ENCODE measurements at regions not wholly inside any gene's neighbourhood (a gene's known extent, or its start where the extent isn't known, plus 50 kb on each side); places are given as distances from the start of the nearest gene placed in this dataset.

GRCh38 chr2:49240608-49241007, 86.3 kb upstream of the FSHR start:
- Histone ChIP-seq H3K4me1 (ENCODE audit: control insufficient read depth, insufficient read depth, low read length) (no peaks in the 10 kb centered on the region), H3K4me3 (ENCODE audit: low read depth in 2 of 2, low read length in 2 of 2) (no peak overlapping the region), H3K36me3 (ENCODE audit: control insufficient read depth, insufficient read depth, low read length) (no peaks in the 10 kb centered on the region), H3K9me3 (ENCODE audit: control insufficient read depth, insufficient read depth, low read depth, low read length) (no peaks in the 10 kb centered on the region), H3K27ac (ENCODE audit: low read length) (no peak overlapping the region), H3K27me3 (ENCODE audit: control insufficient read depth, insufficient read depth, low read length) (no peaks in the 10 kb centered on the region)
- TF ChIP-seq POLR2AphosphoS5 (IDR thresholded peaks at IDR 0.05; ENCODE audit: low read depth, low read length), result no peak
- no peak for TF ChIP-seq CTCF (IDR thresholded peaks at IDR 0.05)
- TF ChIP-seq SIN3A (IDR thresholded peaks at IDR 0.05; ENCODE audit: borderline replicate concordance, insufficient read depth, low read depth, low read length), result no peak
- POLR2A ChIA-PET, result no interaction called here
- CTCF ChIA-PET, result no interaction called here
- DNase-seq (ENCODE audit: low read depth, low spot score) (no peak), ATAC-seq (no peak)
- intact Hi-C loops (cut with micrococcal nuclease; ENCODE audit: unreplicated experiment), result no loop called here
- in situ Hi-C loops (cut with HindIII; ENCODE audit: low pct_unique_long_range_greater_than_20kb, low sequenced_read_pairs), result no loop called here
- BruUV-seq (replicated peaks), result no TSS peak

- no peak for ATAC-seq
- in situ Hi-C loops (cut with HindIII; ENCODE audit: low pct_unique_long_range_greater_than_20kb, low sequenced_read_pairs), result no loop called here
- no peak overlapping the region for H3K27ac ChIP-seq (ENCODE audit: low read length)
- intact Hi-C loops (cut with micrococcal nuclease; ENCODE audit: unreplicated experiment), result no loop called here
- no peaks in the 10 kb centered on the region for H3K9me3 ChIP-seq (ENCODE audit: control insufficient read depth, insufficient read depth, low read depth, low read length)
- ChIA-PET POLR2A (no interaction called here), CTCF (no interaction called here)
- no peak for TF ChIP-seq CTCF (IDR thresholded peaks at IDR 0.05)
- DNase-seq (ENCODE audit: low read depth, low spot score), result no peak
- no peaks in the 10 kb centered on the region for H3K36me3 ChIP-seq (ENCODE audit: control insufficient read depth, insufficient read depth, low read length)
- no TSS peak for BruUV-seq (replicated peaks)
- no peak overlapping the region for H3K4me3 ChIP-seq (ENCODE audit: low read depth in 2 of 2, low read length in 2 of 2)
- no peaks in the 10 kb centered on the region for H3K27me3 ChIP-seq (ENCODE audit: control insufficient read depth, insufficient read depth, low read length)
- no peaks in the 10 kb centered on the region for H3K4me1 ChIP-seq (ENCODE audit: control insufficient read depth, insufficient read depth, low read length)
Measured at GRCh38 chr2:49238604-49238960, 84.3 kb upstream of the FSHR start.

- Histone ChIP-seq H3K36me3 (ENCODE audit: control insufficient read depth, insufficient read depth, low read length) (no peaks in the 10 kb centered on the region), H3K27me3 (ENCODE audit: control insufficient read depth, insufficient read depth, low read length) (no peaks in the 10 kb centered on the region), H3K4me1 (ENCODE audit: control insufficient read depth, insufficient read depth, low read length) (no peaks in the 10 kb centered on the region), H3K27ac (ENCODE audit: low read length) (no peak overlapping the region), H3K9me3 (ENCODE audit: control insufficient read depth, insufficient read depth, low read depth, low read length) (no peaks in the 10 kb centered on the region), H3K4me3 (ENCODE audit: low read depth in 2 of 2, low read length in 2 of 2) (no peak overlapping the region)
- no peak for ATAC-seq
- DNase-seq (ENCODE audit: low read depth, low spot score), result no peak
- BruUV-seq (replicated peaks), result no TSS peak
- POLR2A ChIA-PET, result no interaction called here
- intact Hi-C loops (cut with micrococcal nuclease; ENCODE audit: unreplicated experiment) (no loop called here), in situ Hi-C loops (cut with HindIII; ENCODE audit: low pct_unique_long_range_greater_than_20kb, low sequenced_read_pairs) (no loop called here)
- TF ChIP-seq CTCF (IDR thresholded peaks at IDR 0.05), result no peak
- no peak for TF ChIP-seq POLR2AphosphoS5 (IDR thresholded peaks at IDR 0.05; ENCODE audit: low read depth, low read length)
- no peak for TF ChIP-seq SIN3A (IDR thresholded peaks at IDR 0.05; ENCODE audit: borderline replicate concordance, insufficient read depth, low read depth, low read length)
- no peak for TF ChIP-seq REST (IDR thresholded peaks at IDR 0.05; ENCODE audit: insufficient read depth in 1 of 2, low read depth in 2 of 2, low read length in 1 of 2)
- no peak for TF ChIP-seq TCF7L2 (IDR thresholded peaks at IDR 0.05; ENCODE audit: low read depth, low read length)
- CTCF ChIA-PET, result no interaction called here
Measured at GRCh38 chr2:49237867-49238603, 83.7 kb upstream of the FSHR start.

Measured in Panc1 (cell line).